ENCODE measurements at regions not wholly inside any gene's neighbourhood (a gene's known extent, or its start where the extent isn't known, plus 50 kb on each side); places are given as distances from the start of the nearest gene placed in this dataset.

- DNase-seq = no peak
Observed at GRCh38 chr21:38743772-38744529, 61.8 kb upstream of the ETS2 start.

GRCh38 chr21:38744861-38745260, 60.9 kb upstream of the ETS2 start:
- DNase-seq = no peak

GRCh38 chr21:38747810-38748209, 57.9 kb upstream of the ETS2 start:
- no peak for DNase-seq

GRCh38 chr21:38751379-38752050, 54.2 kb upstream of the ETS2 start:
- DNase-seq = peak; percentile 11

GRCh38 chr21:38752051-38752505, 53.7 kb upstream of the ETS2 start:
- DNase-seq = no peak

- DNase-seq = no peak
Observed at GRCh38 chr21:38753114-38753513, 52.6 kb upstream of the ETS2 start.

- DNase-seq = peak; percentile 70
Observed at GRCh38 chr21:38753557-38753971, 52.2 kb upstream of the ETS2 start.
